Jurkat, Clone E6-1 (cell line): ENCODE measurements at regions not wholly inside any gene's neighbourhood (a gene's known extent, or its start where the extent isn't known, plus 50 kb on each side); places are given as distances from the start of the nearest gene placed in this dataset.

Source experiments
- DNase-seq: peaks from one replicate; pipeline ENCODE4 v3.0.0-alpha.2; 2011; ENCODE audit warnings: low read depth, low spot score
- H3K4me3 ChIP-seq: 2 replicates; pipeline ENCODE4 v1.5.1; 2011; ENCODE audit warnings: mild to moderate bottlenecking, low read length, control low read depth, moderate library complexity

DNA sequence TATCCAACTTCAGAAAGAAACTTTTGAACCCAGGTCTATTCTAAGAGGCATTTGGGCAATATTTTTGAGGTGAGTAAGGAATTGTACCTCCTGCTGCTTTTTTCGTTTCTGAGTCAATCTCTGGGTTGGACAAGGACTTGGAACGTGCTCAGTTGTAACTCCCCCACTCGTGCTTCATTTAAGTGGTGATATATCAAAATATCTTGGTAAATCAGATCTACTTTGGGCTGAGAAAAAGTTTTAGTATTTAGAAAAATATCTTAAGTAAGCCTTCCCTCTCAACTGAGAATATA is 728.9 kb downstream of the EFNB2 start:
- no peak overlapping the region for H3K4me3 ChIP-seq
- DNase-seq: no peak

DNA sequence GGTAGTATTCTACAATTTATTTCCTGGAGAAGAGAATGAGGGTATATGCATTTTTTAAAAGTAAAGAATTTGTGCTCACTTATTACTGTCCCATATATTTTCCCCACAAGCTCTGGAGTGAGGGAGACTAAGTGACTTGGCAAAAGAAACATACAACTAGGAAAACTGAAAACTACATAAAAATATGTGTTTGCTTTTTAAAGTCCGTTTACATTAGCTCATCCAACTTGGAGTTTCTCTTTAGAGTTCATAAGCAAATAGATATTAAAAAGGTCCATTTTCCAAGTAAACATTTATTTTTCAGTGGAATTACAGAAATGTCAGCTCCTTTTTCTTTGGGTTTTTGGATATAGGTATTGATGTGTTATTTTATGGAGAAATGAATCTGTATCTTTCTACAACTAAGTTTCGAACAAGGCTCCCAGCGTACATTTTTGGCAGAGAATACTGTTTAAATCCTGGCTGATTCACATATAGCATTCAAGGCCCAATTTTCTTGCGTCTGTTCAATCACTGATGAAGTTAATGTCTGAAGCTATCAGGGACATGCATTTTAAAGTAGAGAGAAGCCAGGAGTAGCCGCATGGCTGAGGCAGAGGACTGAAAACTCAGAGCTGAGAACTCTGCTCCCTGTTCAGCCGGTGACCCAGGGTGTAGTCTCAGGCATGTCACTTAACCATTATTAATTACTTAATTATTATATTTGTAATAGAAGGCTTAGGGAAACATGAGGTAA is 729.4 kb downstream of the EFNB2 start:
- H3K4me3 ChIP-seq: no peak overlapping the region
- DNase-seq: no peak

DNA sequence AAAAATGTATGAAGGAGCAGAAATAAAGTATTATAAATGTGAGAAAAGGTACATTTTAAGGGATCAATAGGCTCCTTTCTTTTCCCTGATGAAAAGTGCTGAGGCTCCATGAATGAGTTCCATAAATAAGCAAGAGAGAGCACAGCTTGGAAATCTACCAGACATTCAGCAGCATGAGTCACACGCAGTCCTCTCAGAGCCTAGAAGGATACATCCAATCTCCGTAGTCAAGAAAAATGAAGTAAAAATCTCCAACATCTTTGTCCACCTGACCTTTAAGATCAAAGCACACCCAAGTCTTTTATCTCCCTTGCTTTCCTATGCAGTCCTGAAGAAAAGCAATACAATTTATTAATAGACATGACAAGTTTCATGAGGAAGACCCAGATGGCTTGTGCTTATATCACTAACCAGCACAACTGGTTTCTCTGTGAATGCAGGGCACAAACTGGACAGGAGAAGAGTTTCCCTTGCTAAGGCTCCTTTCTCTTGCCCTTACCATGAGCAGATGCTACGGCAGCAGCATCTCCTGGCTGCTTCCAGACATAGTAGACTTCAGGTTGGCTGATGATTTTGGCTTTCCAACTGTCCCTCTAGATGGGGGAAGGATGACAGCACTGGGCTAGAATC is 730.8 kb downstream of the EFNB2 start:
- no peak overlapping the region for H3K4me3 ChIP-seq
- DNase-seq: no peak

DNA sequence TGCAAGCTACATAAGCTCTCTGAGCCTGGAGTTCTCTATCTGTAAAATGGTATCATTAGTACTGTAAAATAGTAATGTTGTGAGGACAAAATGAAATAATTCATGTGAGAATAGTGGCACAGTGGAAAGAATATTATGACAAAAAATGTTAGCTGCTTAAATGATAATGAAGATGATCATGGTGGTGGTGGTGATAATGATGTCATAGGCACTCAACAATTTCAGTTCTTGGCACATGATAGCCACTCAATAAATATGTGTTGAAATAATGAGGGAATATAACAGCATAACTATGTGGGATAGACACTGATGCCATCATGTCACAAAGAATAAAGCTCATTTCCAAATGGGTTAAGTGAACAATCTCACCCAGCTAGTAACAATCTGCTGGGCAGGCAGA is 736.3 kb downstream of the EFNB2 start:
- no peak for DNase-seq
- no peak overlapping the region for H3K4me3 ChIP-seq

- H3K4me3 ChIP-seq: no peak overlapping the region
- no peak for DNase-seq
Measured at GRCh38 chr13:105798541-105798940, 736.9 kb downstream of the EFNB2 start.

- no peak overlapping the region for H3K4me3 ChIP-seq
- DNase-seq: no peak
Measured at GRCh38 chr13:105796081-105796480, 739.4 kb downstream of the EFNB2 start.

GRCh38 chr13:105790923-105791322 is 744.5 kb downstream of the EFNB2 start:
- no peak for DNase-seq
- H3K4me3 ChIP-seq: no peak overlapping the region

GRCh38 chr13:105788530-105788929 is 746.9 kb downstream of the EFNB2 start:
- no peak overlapping the region for H3K4me3 ChIP-seq
- DNase-seq: no peak

GRCh38 chr13:105787632-105788031 is 747.8 kb downstream of the EFNB2 start:
- no peak overlapping the region for H3K4me3 ChIP-seq
- no peak for DNase-seq

DNA sequence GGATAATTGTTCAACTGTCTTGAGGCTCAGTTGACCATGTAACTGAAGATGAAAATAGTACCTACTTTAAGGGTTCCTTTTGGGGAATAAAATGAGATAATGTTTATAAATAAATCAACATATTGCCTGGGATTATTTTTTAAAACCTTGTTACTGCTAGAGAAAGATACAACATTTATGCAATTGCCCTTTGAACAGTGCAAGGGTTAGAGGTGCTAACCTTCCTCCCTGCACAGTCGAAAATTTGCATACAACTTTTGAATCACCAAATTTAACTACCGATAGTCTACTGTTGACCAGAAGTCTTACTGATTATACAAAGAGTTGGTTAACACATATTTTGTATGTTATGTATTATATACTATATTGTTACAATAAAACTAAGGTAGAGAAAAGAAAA is 750.0 kb downstream of the EFNB2 start:
- no peak overlapping the region for H3K4me3 ChIP-seq
- DNase-seq: no peak

- H3K4me3 ChIP-seq: no peak overlapping the region
- DNase-seq: no peak
Measured at GRCh38 chr13:105783261-105783660, 752.2 kb downstream of the EFNB2 start.

DNA sequence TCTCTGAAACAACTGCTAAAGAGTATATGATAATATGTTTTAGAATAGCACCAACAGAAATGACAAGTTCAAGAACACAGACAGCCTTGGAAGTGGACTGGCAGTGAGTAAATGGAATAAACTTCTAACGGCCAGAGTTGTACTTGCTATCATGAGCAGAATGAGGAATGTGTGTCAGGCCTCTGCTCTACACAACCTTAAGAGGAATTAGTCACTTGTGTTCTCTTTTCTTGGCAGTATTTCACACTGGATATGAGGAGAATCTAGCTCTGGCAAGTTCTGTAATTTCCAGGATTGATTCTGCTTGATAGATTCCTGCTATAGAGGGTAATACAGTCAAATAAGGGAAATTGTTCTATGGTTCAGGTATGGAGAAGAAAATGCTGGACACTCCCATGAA is 757.3 kb downstream of the EFNB2 start:
- DNase-seq: no peak
- H3K4me3 ChIP-seq: no peak overlapping the region

DNA sequence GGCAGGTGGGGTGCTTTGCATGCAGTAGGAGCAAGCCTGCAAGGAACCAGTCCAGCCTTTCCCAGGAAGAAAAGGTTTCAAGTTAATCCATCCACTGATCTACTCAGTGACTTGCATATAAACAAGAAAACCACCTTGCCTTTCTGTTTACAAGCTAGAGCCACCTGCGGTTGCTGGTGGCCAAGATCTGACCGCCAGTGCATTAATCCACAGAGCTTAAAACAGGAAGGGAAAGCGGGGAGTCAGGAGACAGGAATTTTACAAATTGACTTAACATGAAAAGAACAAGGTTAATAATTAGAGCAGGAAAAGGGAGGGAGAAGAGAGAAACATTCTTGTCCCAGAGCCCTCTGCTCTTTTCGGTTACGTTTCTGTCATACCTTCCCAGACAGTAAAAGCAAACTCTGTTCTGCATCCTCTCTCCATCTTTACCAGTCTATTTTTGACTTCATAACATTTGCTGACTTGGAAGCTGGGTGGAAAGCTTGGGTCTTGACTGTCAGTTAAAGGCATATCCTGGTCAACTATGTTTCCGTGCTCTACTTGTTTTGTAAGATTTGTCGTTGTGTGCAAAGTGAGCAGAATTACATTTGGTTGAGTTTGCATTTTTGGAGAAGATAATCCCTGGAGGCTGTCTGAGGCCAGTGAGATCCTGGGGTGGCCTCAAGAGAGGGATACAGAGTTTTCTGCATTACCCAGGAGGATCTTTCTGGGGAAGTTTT is 760.6 kb downstream of the EFNB2 start:
- no peak for DNase-seq
- H3K4me3 ChIP-seq: no peak overlapping the region

DNA sequence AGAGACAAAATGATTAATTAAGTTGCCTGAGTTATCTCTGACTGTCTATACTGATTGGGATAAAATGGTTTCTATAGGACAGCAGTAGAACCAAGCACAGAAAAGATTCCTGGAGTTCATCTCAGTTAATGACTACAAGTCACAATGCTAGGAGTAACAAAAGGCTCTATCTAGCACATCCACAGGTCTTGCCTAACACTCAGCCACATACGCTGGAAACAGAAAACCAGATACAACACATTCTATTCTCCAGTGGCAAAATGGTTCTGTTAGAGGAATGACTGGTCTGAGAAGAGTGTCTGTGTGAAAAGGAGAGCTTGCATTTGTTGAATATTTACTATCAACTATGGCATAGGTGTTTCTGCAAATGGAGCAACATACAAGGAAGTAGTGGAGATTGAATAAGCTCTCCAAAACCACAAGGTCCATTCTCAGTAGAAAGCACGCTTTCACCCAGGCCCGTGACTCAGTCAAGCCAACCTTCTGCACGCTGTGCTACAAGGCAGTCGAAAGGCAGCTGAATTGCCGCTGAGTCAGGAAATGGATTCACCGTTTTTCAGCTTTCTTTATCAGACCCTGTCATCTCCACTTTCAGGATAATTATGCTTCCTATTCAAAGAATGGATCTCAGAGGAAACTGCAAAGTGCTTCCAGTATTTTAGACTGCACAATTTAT is 761.5 kb downstream of the EFNB2 start:
- no peak overlapping the region for H3K4me3 ChIP-seq
- no peak for DNase-seq

DNA sequence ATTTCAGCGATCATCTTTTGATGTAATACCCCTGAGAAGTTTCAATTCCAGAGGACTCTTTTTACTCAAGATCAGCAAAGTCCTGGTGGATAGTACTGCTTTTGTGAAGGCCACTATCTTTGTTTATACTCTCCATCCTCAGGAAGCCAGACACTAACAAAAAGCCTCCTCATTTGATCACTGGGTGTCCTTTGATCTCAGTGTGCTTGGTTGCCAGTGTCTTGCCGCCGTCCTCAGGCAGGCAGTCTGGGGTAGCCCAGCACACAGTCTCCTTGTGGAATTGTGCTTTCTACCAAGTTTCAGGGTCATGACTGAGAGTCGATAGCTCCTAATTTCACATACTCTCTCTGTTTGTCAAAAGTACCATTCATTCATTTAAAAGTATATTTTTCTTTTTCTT is 762.2 kb downstream of the EFNB2 start:
- DNase-seq: no peak
- H3K4me3 ChIP-seq: no peak overlapping the region

DNA sequence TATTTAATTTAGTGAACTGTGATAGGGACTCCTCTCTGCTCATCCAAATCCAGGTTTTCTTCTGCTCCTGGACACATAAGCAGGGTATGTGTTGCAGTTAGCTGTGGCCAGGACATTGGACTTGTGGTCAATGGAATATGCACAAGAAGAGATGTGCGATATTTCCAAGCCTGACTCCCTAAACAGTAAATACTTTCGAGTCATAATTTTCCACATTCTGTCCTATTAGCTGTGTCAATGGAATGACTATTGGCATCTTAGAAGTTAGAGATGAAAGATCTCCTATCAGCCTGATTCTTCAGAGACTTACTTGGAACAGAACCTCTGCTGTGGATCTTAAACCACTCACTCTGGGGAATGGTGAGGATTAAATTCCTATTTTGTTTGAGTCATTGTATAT is 771.0 kb downstream of the EFNB2 start:
- no peak for DNase-seq
- H3K4me3 ChIP-seq: no peak overlapping the region

- no peak for DNase-seq
Measured at GRCh38 chr13:105763851-105764250, 771.6 kb downstream of the EFNB2 start.

DNA sequence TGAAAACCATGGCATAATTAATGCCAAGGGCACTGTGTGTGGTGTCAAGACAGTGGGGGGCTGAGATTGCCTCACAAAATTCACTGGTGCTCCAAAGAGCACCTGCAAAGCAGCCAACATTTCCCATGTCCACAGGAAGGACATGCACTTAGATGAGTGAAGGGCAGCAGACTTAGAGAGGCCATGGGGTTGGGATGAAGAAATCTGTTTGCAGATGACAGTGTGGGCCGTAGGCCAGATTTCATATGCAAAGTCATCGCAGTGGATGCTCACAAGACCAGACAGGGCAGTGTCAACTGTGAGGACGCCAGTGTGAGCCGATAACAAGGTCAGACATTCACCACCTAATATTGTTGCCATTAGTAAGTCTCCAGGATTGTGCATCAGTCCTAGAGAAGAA is 773.4 kb downstream of the EFNB2 start:
- DNase-seq: no peak
- no peak overlapping the region for H3K4me3 ChIP-seq

More at GRCh38 chr13:105763851-105764250, 771.6 kb downstream of the EFNB2 start:
- H3K4me3 ChIP-seq: no peak overlapping the region

GRCh38 chr13:105758918-105759860 is 776.3 kb downstream of the EFNB2 start:
- no peak for DNase-seq
- H3K4me3 ChIP-seq: no peak overlapping the region
